K562 (cell line): ENCODE measurements at regions not wholly inside any gene's neighbourhood (a gene's known extent, or its start where the extent isn't known, plus 50 kb on each side); places are given as distances from the start of the nearest gene placed in this dataset.

Experiments used
- ATAC-seq: fragments of 200-7000 bp; cut with Tn5 transposase; 3 replicates; pipeline ENCODE4 v1.9.1; 2020; ENCODE audit warnings: moderate library complexity
- BruUV-seq: library from RNA; stranded (reverse); fragments of 400-500 nt; replicated peaks from 2 replicates; lab custom pipeline; 2021; lab: Mats Ljungman, UMichigan
- CTCF ChIA-PET: fragments of 300-600 bp; formaldehyde crosslinking; extraction: SDS; loops from one replicate; lab custom pipeline; 2021; ENCODE audit warnings: low intra/inter-chr PET ratio; lab: Yijun Ruan, JAX
- POLR2A ChIA-PET: fragments of 300-600, 350-650 bp; sonication (Branson Sonifier 250); formaldehyde crosslinking; extraction: SDS; loops from one replicate; lab custom pipeline; 2021; ENCODE audit warnings: antibody characterized with exemption, inconsistent platforms; lab: Yijun Ruan, JAX
- DNase-seq, 4 experiments: peaks; one replicate each; pipeline versions ENCODE4 v3.0.0 to v3.0.0-alpha.2; 2011 to 2018; ENCODE audit warnings: low spot score in 3 of 4, mixed read lengths in 3 of 4; ENCODE audit errors: extremely low read depth in 1 of 4
- FAIRE-seq: peaks from 2 replicates; lab custom pipeline; 2011; peaks lifted over from hg19 to GRCh38; lab: Jason Lieb, UNC
- H2AFZ ChIP-seq: 2 replicates; pipeline ENCODE4 v1.6.0; 2011; ENCODE audit warnings: low read depth, low read length, control low read depth, inconsistent platforms
- H3K27ac ChIP-seq: fragments of 200-600 bp; 3 replicates; pipeline ENCODE4 v1.8.0; 2011; ENCODE audit warnings: low read depth, mild to moderate bottlenecking, control low read depth, inconsistent platforms, low read length, moderate library complexity, mixed read lengths; ENCODE audit errors: extremely low read depth
- H3K27me3 ChIP-seq, 2 experiments: fragments of 300-600 bp in 1 of 2; 2 replicates in 1 of 2; 3 replicates in 1 of 2; pipeline versions ENCODE4 v1.6.0 to v1.8.0; 2011; ENCODE audit warnings: inconsistent platforms in 2 of 2, low read length in 2 of 2, mild to moderate bottlenecking in 1 of 2, mixed read lengths in 1 of 2, moderate library complexity in 1 of 2; ENCODE audit not compliant: control insufficient read depth in 2 of 2, insufficient read depth in 2 of 2
- H3K36me3 ChIP-seq: fragments of 300-600 bp; 3 replicates; pipeline ENCODE4 v1.8.0; 2011; ENCODE audit warnings: mild to moderate bottlenecking, low read length, inconsistent platforms; ENCODE audit not compliant: control insufficient read depth, insufficient read depth
- H3K4me1 ChIP-seq, 2 experiments: fragments of 200-600 bp in 1 of 2; replicated peaks in 1 of 2; 2 replicates in 1 of 2; 3 replicates in 1 of 2; pipeline versions ENCODE4 v1.5.1 to v1.8.0; 2011; ENCODE audit warnings: inconsistent platforms in 2 of 2, low read length in 2 of 2, mild to moderate bottlenecking in 1 of 2, mixed read lengths in 1 of 2, moderate library complexity in 1 of 2; ENCODE audit not compliant: control insufficient read depth in 2 of 2, insufficient read depth in 2 of 2
- H3K4me2 ChIP-seq: 2 replicates; pipeline ENCODE4 v1.6.1; 2011; ENCODE audit warnings: low read length, control low read depth, inconsistent platforms, mixed read lengths; ENCODE audit not compliant: insufficient read depth
- H3K4me3 ChIP-seq: fragments of 200-600 bp; sonication (generic), shearing (Covaris generic); 2 replicates; pipeline ENCODE4 v1.5.1; 2016; ENCODE audit warnings: control low read depth, inconsistent platforms
- H3K79me2 ChIP-seq: fragments of 200-600 bp; 3 replicates; pipeline ENCODE4 v1.8.0; 2011; ENCODE audit warnings: low read length, inconsistent platforms; ENCODE audit not compliant: control insufficient read depth, insufficient read depth
- H3K9ac ChIP-seq, 2 experiments: 2 replicates each; pipeline versions ENCODE4 v1.6.0 to v1.6.1; 2011; ENCODE audit warnings: low read depth in 2 of 2, low read length in 2 of 2, control low read depth in 1 of 2, inconsistent platforms in 1 of 2, mild to moderate bottlenecking in 1 of 2, mixed read lengths in 1 of 2; ENCODE audit not compliant: insufficient read depth in 1 of 2
- H3K9me1 ChIP-seq: one replicate; pipeline ENCODE4 v1.6.0; 2011; ENCODE audit warnings: inconsistent platforms, mild to moderate bottlenecking, low read length, moderate library complexity; ENCODE audit not compliant: control insufficient read depth, insufficient read depth
- H3K9me3 ChIP-seq: replicated peaks from 2 replicates; pipeline ENCODE4 v1.5.1; 2011; ENCODE audit warnings: low read depth, low read length, inconsistent platforms; ENCODE audit not compliant: control insufficient read depth, insufficient read depth
- H4K20me1 ChIP-seq: replicated peaks from 2 replicates; pipeline ENCODE4 v1.6.1; 2011; ENCODE audit warnings: low read length, inconsistent platforms, mixed read lengths; ENCODE audit not compliant: control insufficient read depth, insufficient read depth
- EGR1 ChIP-seq: fragments of 450-650 bp; conservative IDR thresholded peaks from 2 replicates; pipeline ENCODE4 v1.6.1; 2017; ENCODE audit warnings: mild to moderate bottlenecking
- GTF2F1 ChIP-seq: IDR thresholded peaks from 2 replicates; pipeline ENCODE4 v1.6.1; 2011; ENCODE audit warnings: low read depth, low read length, improper control_type of control experiment
- RFX1 ChIP-seq: fragments of 450-650 bp; IDR thresholded peaks from 2 replicates; pipeline ENCODE4 v1.6.1; 2016; ENCODE audit warnings: mild to moderate bottlenecking, moderate library complexity
- WGBS: fragments of 100-300 bp; shearing (Covaris generic); methylation state at CpG from one replicate; pipeline ENCODE4 v1.1.6; 2016; ENCODE audit warnings: low coverage, mixed read lengths; ENCODE audit not compliant: insufficient coverage; ENCODE audit errors: missing lambda C conversion rate; 5-methylcytosine and 5-hydroxymethylcytosine counted together
- in situ Hi-C: fragments of 300-500 bp; cut with MboI; formaldehyde crosslinking; loops from 4 replicates; pipeline ENCODE4 v1.15.0; 2018; ENCODE audit warnings: inconsistent platforms, mixed read lengths
- intact Hi-C: fragments of 100-400 bp; cut with micrococcal nuclease; formaldehyde crosslinking; loops from 2 replicates; pipeline ENCODE4 v1.14.2; 2022

GRCh38 chr10:3331187-3331586 is 158.6 kb upstream of the PITRM1 start:
- ChIA-PET CTCF (no interaction called here), POLR2A (interaction anchor here (1.0 kb wide), 1 partner anchor 9 kb away, joined by 3 read pairs; no protein-coding TSS in a partner anchor)
- intact Hi-C loops (no loop called here), in situ Hi-C loops (no loop called here)
- no peaks in the 10 kb centered on the region for H3K79me2 ChIP-seq
- DNase-seq (no peak), ATAC-seq (no peak), FAIRE-seq (no peak)
- peaks cover 0 to 18% of the 10 kb centered on the region in 2 experiments; a peak in 3 of 5 replicates for H3K27me3 ChIP-seq
- 46% methylated on average over 17 of the region's 17 CpGs for WGBS
- no peak overlapping the region for H3K4me3 ChIP-seq
- no TSS peak for BruUV-seq
- peaks cover 17% of the 10 kb centered on the region for H4K20me1 ChIP-seq
- H3K27ac ChIP-seq: no peak overlapping the region
- H3K9me3 ChIP-seq: no peaks in the 10 kb centered on the region
- H3K9ac ChIP-seq: no peak overlapping the region
- no peaks in the 10 kb centered on the region for H3K4me1 ChIP-seq
- no peaks in the 10 kb centered on the region for H3K9me1 ChIP-seq
- H3K36me3 ChIP-seq: no peaks in the 10 kb centered on the region
- no peak for TF ChIP-seq GTF2F1
- TF ChIP-seq RFX1: peak; percentile 35; the same call in 1 of the 2 replicates
- H3K4me2 ChIP-seq: no peak overlapping the region
- no peak overlapping the region for H2AFZ ChIP-seq

GRCh38 chr10:3330663-3331062 is 158.1 kb upstream of the PITRM1 start:
- 14% methylated on average over 8 of the region's 8 CpGs for WGBS
- Histone ChIP-seq H3K4me2 (no peak overlapping the region), H3K36me3 (no peaks in the 10 kb centered on the region), H3K4me3 (no peak overlapping the region), H2AFZ (no peak overlapping the region), H3K27me3 (peaks cover 0 to 16% of the 10 kb centered on the region in 2 experiments; a peak in 3 of 5 replicates), H3K9me1 (no peaks in the 10 kb centered on the region), H3K79me2 (no peaks in the 10 kb centered on the region), H3K9me3 (no peaks in the 10 kb centered on the region), H4K20me1 (peaks cover 19% of the 10 kb centered on the region), H3K9ac (no peak overlapping the region), H3K4me1 (no peaks in the 10 kb centered on the region), H3K27ac (no peak overlapping the region)
- DNase-seq (no peak), FAIRE-seq (no peak), ATAC-seq (no peak)
- TF ChIP-seq EGR1: 0 out of 2 replicates have a peak, but pooled peaks have one; percentile 4
- no peak for TF ChIP-seq RFX1
- POLR2A ChIA-PET: interaction anchor here (1.0 kb wide), 1 partner anchor 9 kb away, joined by 3 read pairs; no protein-coding TSS in a partner anchor
- intact Hi-C loops: no loop called here
- no TSS peak for BruUV-seq
- in situ Hi-C loops: no loop called here
- CTCF ChIA-PET: no interaction called here
